SU-DHL-6 (cell line): ENCODE measurements at regions not wholly inside any gene's neighbourhood (a gene's known extent, or its start where the extent isn't known, plus 50 kb on each side); places are given as distances from the start of the nearest gene placed in this dataset.

ENCODE experiments used
- H2AFZ ChIP-seq: fragments of 200-600 bp; sonication (generic); 2 replicates; pipeline ENCODE4 v1.6.1; 2014; ENCODE audit warnings: low read depth, mild to moderate bottlenecking, moderate library complexity, mixed read lengths, antibody characterized with exemption, low read length; ENCODE audit not compliant: severe bottlenecking
- H3F3A ChIP-seq: fragments of 200-600 bp; shearing (Covaris generic); 2 replicates; pipeline ENCODE4 v1.6.0; 2016; ENCODE audit warnings: antibody characterized with exemption, mild to moderate bottlenecking; ENCODE audit not compliant: insufficient read depth
- H3K27ac ChIP-seq: fragments of 200-600 bp; sonication (generic); 2 replicates; pipeline ENCODE4 v1.5.1; 2016; ENCODE audit warnings: low read depth, mild to moderate bottlenecking, low read length, moderate library complexity, mixed read lengths
- H3K27me3 ChIP-seq: fragments of 200-600 bp; sonication (generic), shearing (Covaris generic); 2 replicates; pipeline ENCODE4 v1.6.0; 2014; ENCODE audit warnings: mild to moderate bottlenecking, low read length
- H3K36me3 ChIP-seq: fragments of 200-600 bp; sonication (generic); 2 replicates; pipeline ENCODE4 v1.6.1; 2014; ENCODE audit warnings: mild to moderate bottlenecking, low read length, mixed read lengths
- H3K4me2 ChIP-seq: fragments of 300-600, 200-600 bp; shearing (Covaris generic), sonication (generic); 2 replicates; pipeline ENCODE4 v1.6.0; 2014; ENCODE audit warnings: low read length, low read depth, mild to moderate bottlenecking; ENCODE audit not compliant: poor library complexity, severe bottlenecking
- H3K4me3 ChIP-seq: fragments of 200-600 bp; sonication (generic); 2 replicates; pipeline ENCODE4 v1.5.1; 2014; ENCODE audit warnings: antibody characterized with exemption, low read length, mild to moderate bottlenecking, mixed read lengths; ENCODE audit not compliant: insufficient read depth, poor library complexity, severe bottlenecking
- H3K79me2 ChIP-seq: fragments of 200-600 bp; sonication (generic); 2 replicates; pipeline ENCODE4 v1.6.1; 2014; ENCODE audit warnings: mild to moderate bottlenecking, low read length, moderate library complexity; ENCODE audit not compliant: insufficient read depth
- H3K9ac ChIP-seq: fragments of 200-600 bp; sonication (generic); 2 replicates; pipeline ENCODE4 v1.7.0; 2014; ENCODE audit warnings: mild to moderate bottlenecking, low read length
- H3K9me2 ChIP-seq: fragments of 200-600 bp; sonication (generic); replicated peaks from 2 replicates; pipeline ENCODE4 v1.6.1; 2014; ENCODE audit warnings: low read length; ENCODE audit not compliant: insufficient read depth
- H3K9me3 ChIP-seq: fragments of 200-600 bp; sonication (generic); 2 replicates; pipeline ENCODE4 v1.6.1; 2014; ENCODE audit warnings: low read length, mixed read lengths; ENCODE audit not compliant: insufficient read depth
- H4K20me1 ChIP-seq: fragments of 200-600 bp; sonication (generic); 2 replicates; pipeline ENCODE4 v1.6.1; 2014; ENCODE audit warnings: low read depth, mild to moderate bottlenecking, antibody characterized with exemption, low read length, moderate library complexity, mixed read lengths
- EZH2phosphoT487 ChIP-seq: fragments of 200-600 bp; sonication (generic), shearing (Covaris generic); conservative IDR thresholded peaks from 2 replicates; pipeline ENCODE4 v1.6.1; 2018; ENCODE audit warnings: mild to moderate bottlenecking, antibody characterized with exemption, low read length, moderate library complexity, mixed read lengths
- TF ChIP-seq, protein P1 (sequence below): fragments of 200-600 bp; sonication (generic); IDR thresholded peaks from one replicate; pipeline ENCODE4 v1.5.1; 2017; ENCODE audit warnings: antibody characterized with exemption, mild to moderate bottlenecking, low read length, moderate library complexity; ENCODE audit not compliant: insufficient read depth, poor library complexity, severe bottlenecking

DNA sequence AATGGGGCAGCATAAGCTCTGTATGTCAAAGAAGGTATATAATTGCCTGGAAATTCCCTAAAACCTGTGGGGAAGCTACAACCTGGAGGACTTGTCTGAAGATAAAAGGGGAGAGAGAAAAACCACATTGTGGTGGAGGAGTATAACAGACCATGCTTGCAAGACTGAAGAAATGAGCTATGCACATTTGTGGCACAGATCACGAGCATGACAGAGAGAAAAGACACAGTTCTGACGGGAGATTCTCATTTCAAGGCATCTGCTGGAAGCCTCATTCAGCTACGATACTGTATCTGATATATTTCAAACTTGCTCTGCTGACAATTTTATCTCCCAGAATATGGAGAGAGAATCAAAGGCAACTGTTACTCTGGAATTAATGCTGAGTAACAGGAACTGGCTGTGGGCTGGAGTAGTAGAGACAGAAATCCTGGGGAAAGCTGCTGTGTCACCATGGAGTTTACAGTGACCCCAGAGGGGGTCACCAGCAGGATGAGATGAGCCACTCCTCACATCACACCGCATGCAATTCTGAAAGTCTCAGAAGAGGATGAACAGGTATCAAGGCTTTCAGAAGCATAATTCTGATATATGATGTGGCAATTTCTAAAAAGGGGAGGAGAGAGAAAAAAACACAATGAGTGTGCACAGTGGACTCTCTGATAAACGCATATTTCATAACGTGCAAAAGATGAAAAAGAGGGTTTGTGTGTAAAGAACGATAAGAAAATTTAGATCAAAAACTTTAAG, 528.8 kb downstream of the IRX1 start:
- Histone ChIP-seq H3K79me2 (no peaks in the 10 kb centered on the region), H3K27ac (no peak overlapping the region), H3K4me2 (no peak overlapping the region), H4K20me1 (no peaks in the 10 kb centered on the region), H3K27me3 (no peaks in the 10 kb centered on the region), H3K9me2 (no peaks in the 10 kb centered on the region), H3K9me3 (no peaks in the 10 kb centered on the region), H2AFZ (no peak overlapping the region), H3K36me3 (no peaks in the 10 kb centered on the region), H3K9ac (no peak overlapping the region), H3F3A (no peaks in the 10 kb centered on the region), H3K4me3 (no peak overlapping the region)
- TF ChIP-seq, protein P1, sequence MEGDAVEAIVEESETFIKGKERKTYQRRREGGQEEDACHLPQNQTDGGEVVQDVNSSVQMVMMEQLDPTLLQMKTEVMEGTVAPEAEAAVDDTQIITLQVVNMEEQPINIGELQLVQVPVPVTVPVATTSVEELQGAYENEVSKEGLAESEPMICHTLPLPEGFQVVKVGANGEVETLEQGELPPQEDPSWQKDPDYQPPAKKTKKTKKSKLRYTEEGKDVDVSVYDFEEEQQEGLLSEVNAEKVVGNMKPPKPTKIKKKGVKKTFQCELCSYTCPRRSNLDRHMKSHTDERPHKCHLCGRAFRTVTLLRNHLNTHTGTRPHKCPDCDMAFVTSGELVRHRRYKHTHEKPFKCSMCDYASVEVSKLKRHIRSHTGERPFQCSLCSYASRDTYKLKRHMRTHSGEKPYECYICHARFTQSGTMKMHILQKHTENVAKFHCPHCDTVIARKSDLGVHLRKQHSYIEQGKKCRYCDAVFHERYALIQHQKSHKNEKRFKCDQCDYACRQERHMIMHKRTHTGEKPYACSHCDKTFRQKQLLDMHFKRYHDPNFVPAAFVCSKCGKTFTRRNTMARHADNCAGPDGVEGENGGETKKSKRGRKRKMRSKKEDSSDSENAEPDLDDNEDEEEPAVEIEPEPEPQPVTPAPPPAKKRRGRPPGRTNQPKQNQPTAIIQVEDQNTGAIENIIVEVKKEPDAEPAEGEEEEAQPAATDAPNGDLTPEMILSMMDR, result no peak
- TF ChIP-seq EZH2phosphoT487, result no peak

DNA sequence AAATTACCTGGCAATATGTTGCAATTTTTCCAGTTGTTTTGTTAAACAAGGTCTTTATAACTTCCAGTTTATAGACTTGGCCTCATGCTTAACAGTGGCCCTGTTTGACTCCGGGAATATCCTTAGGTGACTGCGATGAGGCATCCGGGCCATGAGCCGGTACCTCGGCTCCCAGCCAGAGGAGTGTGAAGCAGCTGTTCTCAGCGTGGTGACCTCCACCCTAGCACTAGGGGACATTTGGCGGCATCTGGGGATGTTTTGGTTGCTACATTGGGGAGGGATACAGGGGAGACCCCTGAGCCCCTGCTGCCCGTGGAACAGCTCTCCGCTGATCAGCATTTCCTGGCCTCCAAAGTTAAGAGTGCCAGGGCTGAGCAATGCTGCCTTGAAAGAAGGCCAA, 533.4 kb downstream of the IRX1 start:
- no peaks in the 10 kb centered on the region for H3K9me3 ChIP-seq
- no peak for TF ChIP-seq EZH2phosphoT487
- TF ChIP-seq, protein P1, result no peak
- no peak overlapping the region for H3K4me2 ChIP-seq
- H3K9ac ChIP-seq, result no peak overlapping the region
- H2AFZ ChIP-seq, result no peak overlapping the region
- H3K27ac ChIP-seq, result no peak overlapping the region
- no peaks in the 10 kb centered on the region for H3K9me2 ChIP-seq
- H4K20me1 ChIP-seq, result no peaks in the 10 kb centered on the region
- no peak overlapping the region for H3K4me3 ChIP-seq
- H3K36me3 ChIP-seq, result no peaks in the 10 kb centered on the region
- no peaks in the 10 kb centered on the region for H3F3A ChIP-seq
- no peaks in the 10 kb centered on the region for H3K27me3 ChIP-seq
- no peaks in the 10 kb centered on the region for H3K79me2 ChIP-seq

DNA sequence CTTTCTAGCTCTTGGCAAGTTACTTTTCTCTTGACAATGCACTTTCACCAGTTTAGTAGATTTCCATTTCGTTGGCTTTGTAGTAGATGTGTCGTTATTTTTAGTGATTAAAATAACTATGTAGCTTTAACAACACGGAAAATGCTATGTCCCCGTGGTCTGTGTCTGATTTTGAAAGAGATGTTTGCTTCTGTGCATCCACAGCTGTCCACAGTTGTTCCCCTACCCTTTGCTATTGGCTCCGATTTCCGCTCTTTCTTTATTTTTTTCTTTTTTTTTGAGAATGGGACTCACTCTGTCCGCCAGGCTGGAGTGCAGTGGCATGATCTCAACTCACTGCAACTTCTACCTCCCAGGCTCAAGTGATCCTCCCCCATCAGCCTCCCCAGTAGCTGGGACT, 533.9 kb downstream of the IRX1 start:
- TF ChIP-seq EZH2phosphoT487, result no peak
- TF ChIP-seq, protein P1, result no peak
- Histone ChIP-seq H3F3A (no peaks in the 10 kb centered on the region), H3K9me3 (no peaks in the 10 kb centered on the region), H3K27me3 (no peaks in the 10 kb centered on the region), H3K4me3 (no peak overlapping the region), H3K27ac (no peak overlapping the region), H3K79me2 (no peaks in the 10 kb centered on the region), H3K9ac (no peak overlapping the region), H2AFZ (no peak overlapping the region), H3K4me2 (no peak overlapping the region), H3K9me2 (no peaks in the 10 kb centered on the region), H4K20me1 (no peaks in the 10 kb centered on the region), H3K36me3 (no peaks in the 10 kb centered on the region)
